ENCODE measurements at regions not wholly inside any gene's neighbourhood (a gene's known extent, or its start where the extent isn't known, plus 50 kb on each side); places are given as distances from the start of the nearest gene placed in this dataset.
"Not testable (repeated sequence)": the region's sequence is repeated elsewhere in the genome, so short reads cannot be mapped to it uniquely, and the experiment has no call there.

GRCh38 chr13:31607531-31607930 is 131.8 kb upstream of the RXFP2 start:
- TF ChIP-seq, protein P1, sequence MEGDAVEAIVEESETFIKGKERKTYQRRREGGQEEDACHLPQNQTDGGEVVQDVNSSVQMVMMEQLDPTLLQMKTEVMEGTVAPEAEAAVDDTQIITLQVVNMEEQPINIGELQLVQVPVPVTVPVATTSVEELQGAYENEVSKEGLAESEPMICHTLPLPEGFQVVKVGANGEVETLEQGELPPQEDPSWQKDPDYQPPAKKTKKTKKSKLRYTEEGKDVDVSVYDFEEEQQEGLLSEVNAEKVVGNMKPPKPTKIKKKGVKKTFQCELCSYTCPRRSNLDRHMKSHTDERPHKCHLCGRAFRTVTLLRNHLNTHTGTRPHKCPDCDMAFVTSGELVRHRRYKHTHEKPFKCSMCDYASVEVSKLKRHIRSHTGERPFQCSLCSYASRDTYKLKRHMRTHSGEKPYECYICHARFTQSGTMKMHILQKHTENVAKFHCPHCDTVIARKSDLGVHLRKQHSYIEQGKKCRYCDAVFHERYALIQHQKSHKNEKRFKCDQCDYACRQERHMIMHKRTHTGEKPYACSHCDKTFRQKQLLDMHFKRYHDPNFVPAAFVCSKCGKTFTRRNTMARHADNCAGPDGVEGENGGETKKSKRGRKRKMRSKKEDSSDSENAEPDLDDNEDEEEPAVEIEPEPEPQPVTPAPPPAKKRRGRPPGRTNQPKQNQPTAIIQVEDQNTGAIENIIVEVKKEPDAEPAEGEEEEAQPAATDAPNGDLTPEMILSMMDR (IDR thresholded peaks at IDR 0.05): not testable (repeated sequence)
- not testable (repeated sequence) for TF ChIP-seq POLR2A (IDR thresholded peaks at IDR 0.05; ENCODE audit: low read depth); POLR2AphosphoS5 (IDR thresholded peaks at IDR 0.05)

Measured in esophagus muscularis mucosa (tissue), 3 donors.